ENCODE measurements at regions not wholly inside any gene's neighbourhood (a gene's known extent, or its start where the extent isn't known, plus 50 kb on each side); places are given as distances from the start of the nearest gene placed in this dataset.

DNA sequence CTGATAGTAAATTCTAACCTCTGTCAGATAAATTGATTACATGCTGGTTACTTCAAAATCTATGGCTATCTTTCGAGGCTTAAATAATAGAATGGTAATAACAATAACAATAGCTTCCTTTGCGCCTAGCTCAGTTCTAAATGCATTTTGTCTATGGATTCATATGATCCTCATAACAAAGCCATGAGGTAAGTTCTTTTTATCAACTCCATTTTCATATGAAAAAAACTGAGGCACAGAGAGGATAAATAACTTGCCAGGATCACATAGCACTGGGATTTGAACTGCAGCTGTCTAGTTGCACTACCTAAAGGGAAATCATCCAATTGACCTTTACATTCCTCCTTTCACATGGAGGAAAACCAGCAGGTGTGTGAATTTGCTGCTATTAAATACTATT is 108.6 kb upstream of the ARX start:
- TF ChIP-seq, protein P1, sequence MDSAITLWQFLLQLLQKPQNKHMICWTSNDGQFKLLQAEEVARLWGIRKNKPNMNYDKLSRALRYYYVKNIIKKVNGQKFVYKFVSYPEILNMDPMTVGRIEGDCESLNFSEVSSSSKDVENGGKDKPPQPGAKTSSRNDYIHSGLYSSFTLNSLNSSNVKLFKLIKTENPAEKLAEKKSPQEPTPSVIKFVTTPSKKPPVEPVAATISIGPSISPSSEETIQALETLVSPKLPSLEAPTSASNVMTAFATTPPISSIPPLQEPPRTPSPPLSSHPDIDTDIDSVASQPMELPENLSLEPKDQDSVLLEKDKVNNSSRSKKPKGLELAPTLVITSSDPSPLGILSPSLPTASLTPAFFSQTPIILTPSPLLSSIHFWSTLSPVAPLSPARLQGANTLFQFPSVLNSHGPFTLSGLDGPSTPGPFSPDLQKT (CRISPR knock-in tag; IDR thresholded peaks at IDR 0.05; ENCODE audit: borderline replicate concordance), result no peak
- TF ChIP-seq, protein P2, sequence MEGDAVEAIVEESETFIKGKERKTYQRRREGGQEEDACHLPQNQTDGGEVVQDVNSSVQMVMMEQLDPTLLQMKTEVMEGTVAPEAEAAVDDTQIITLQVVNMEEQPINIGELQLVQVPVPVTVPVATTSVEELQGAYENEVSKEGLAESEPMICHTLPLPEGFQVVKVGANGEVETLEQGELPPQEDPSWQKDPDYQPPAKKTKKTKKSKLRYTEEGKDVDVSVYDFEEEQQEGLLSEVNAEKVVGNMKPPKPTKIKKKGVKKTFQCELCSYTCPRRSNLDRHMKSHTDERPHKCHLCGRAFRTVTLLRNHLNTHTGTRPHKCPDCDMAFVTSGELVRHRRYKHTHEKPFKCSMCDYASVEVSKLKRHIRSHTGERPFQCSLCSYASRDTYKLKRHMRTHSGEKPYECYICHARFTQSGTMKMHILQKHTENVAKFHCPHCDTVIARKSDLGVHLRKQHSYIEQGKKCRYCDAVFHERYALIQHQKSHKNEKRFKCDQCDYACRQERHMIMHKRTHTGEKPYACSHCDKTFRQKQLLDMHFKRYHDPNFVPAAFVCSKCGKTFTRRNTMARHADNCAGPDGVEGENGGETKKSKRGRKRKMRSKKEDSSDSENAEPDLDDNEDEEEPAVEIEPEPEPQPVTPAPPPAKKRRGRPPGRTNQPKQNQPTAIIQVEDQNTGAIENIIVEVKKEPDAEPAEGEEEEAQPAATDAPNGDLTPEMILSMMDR (CRISPR knock-in tag; IDR thresholded peaks at IDR 0.05), result no peak
- TF ChIP-seq, protein P3, sequence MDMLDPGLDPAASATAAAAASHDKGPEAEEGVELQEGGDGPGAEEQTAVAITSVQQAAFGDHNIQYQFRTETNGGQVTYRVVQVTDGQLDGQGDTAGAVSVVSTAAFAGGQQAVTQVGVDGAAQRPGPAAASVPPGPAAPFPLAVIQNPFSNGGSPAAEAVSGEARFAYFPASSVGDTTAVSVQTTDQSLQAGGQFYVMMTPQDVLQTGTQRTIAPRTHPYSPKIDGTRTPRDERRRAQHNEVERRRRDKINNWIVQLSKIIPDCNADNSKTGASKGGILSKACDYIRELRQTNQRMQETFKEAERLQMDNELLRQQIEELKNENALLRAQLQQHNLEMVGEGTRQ (IDR thresholded peaks at IDR 0.05; ENCODE audit: low read depth, low read length), result no peak
- TF ChIP-seq, protein P3 (CRISPR knock-in tag; IDR thresholded peaks at IDR 0.05; ENCODE audit: borderline replicate concordance), result no peak
- no peak for TF ChIP-seq EP300 (IDR thresholded peaks at IDR 0.05; ENCODE audit: low read depth in 2 of 2, low read length in 2 of 2)
- no peak for TF ChIP-seq EP300 (CRISPR knock-in tag; IDR thresholded peaks at IDR 0.05; ENCODE audit: borderline replicate concordance)
- no peak for TF ChIP-seq EZH2 (conservative IDR thresholded peaks at IDR 0.05; ENCODE audit: low read depth, low read length)
- no peak for TF ChIP-seq SRF (IDR thresholded peaks at IDR 0.05; ENCODE audit: low read depth, low read length)
- no peak for TF ChIP-seq ZNF441 (CRISPR knock-in tag; IDR thresholded peaks at IDR 0.05; ENCODE audit: borderline replicate concordance)

Data from HepG2 (cell line).